IPS-NIHi7 (cell line): ENCODE measurements at regions not wholly inside any gene's neighbourhood (a gene's known extent, or its start where the extent isn't known, plus 50 kb on each side); places are given as distances from the start of the nearest gene placed in this dataset.

Source experiments
- DNase-seq: peaks from one replicate; pipeline ENCODE4 v3.0.0; 2012; ENCODE audit warnings: mixed read lengths; ENCODE audit errors: extremely low spot score

GRCh38 chr7:88431882-88432281 lies 125.2 kb upstream of the STEAP4 start:
- no peak for DNase-seq

- no peak for DNase-seq
Observed at GRCh38 chr7:88429382-88429781, 122.7 kb upstream of the STEAP4 start.

- DNase-seq: no peak
Observed at GRCh38 chr7:88402529-88402928, 95.8 kb upstream of the STEAP4 start.

GRCh38 chr7:88401009-88401623 lies 94.4 kb upstream of the STEAP4 start:
- DNase-seq: peak; percentile 18

GRCh38 chr7:88399696-88400240 lies 93.1 kb upstream of the STEAP4 start:
- no peak for DNase-seq

- DNase-seq: peak; percentile 14
Observed at GRCh38 chr7:88399036-88399435, 92.3 kb upstream of the STEAP4 start.

- no peak for DNase-seq
Observed at GRCh38 chr7:88398459-88398858, 91.8 kb upstream of the STEAP4 start.

- no peak for DNase-seq
Observed at GRCh38 chr7:88396948-88397322, 90.2 kb upstream of the STEAP4 start.

- DNase-seq: no peak
Observed at GRCh38 chr7:88396295-88396947, 89.7 kb upstream of the STEAP4 start.

- DNase-seq: no peak
Observed at GRCh38 chr7:88395715-88396114, 89.0 kb upstream of the STEAP4 start.

GRCh38 chr7:88391247-88391646 lies 84.6 kb upstream of the STEAP4 start:
- DNase-seq: no peak

- DNase-seq: no peak
Observed at GRCh38 chr7:88387368-88387767, 80.7 kb upstream of the STEAP4 start.

GRCh38 chr7:88386665-88387156 lies 80.0 kb upstream of the STEAP4 start:
- DNase-seq: no peak

- DNase-seq: peak; percentile 76
Observed at GRCh38 chr7:88377434-88377833, 70.7 kb upstream of the STEAP4 start.

- no peak for DNase-seq
Observed at GRCh38 chr7:88368686-88369085, 62.0 kb upstream of the STEAP4 start.

GRCh38 chr7:88366845-88367244 lies 60.2 kb upstream of the STEAP4 start:
- no peak for DNase-seq

- no peak for DNase-seq
Observed at GRCh38 chr7:88363869-88364268, 57.2 kb upstream of the STEAP4 start.

GRCh38 chr7:88363249-88363648 lies 56.6 kb upstream of the STEAP4 start:
- no peak for DNase-seq

- no peak for DNase-seq
Observed at GRCh38 chr7:88361357-88361756, 54.7 kb upstream of the STEAP4 start.

GRCh38 chr7:88358881-88359280 lies 52.2 kb upstream of the STEAP4 start:
- DNase-seq: no peak

GRCh38 chr7:88358526-88358838 lies 51.8 kb upstream of the STEAP4 start:
- DNase-seq: no peak

- DNase-seq: no peak
Observed at GRCh38 chr7:88357781-88358525, 51.3 kb upstream of the STEAP4 start.

GRCh38 chr7:88357294-88357693 lies 50.6 kb upstream of the STEAP4 start:
- peak; percentile 21 for DNase-seq
